PC-9 (cell line): ENCODE measurements at regions not wholly inside any gene's neighbourhood (a gene's known extent, or its start where the extent isn't known, plus 50 kb on each side); places are given as distances from the start of the nearest gene placed in this dataset.
"Not testable (repeated sequence)": the region's sequence is repeated elsewhere in the genome, so short reads cannot be mapped to it uniquely, and the experiment has no call there.

Experiments
- BruUV-seq: library from RNA; stranded (reverse); fragments of 400-500 nt; replicated peaks from 2 replicates; lab custom pipeline; 2021; lab: Mats Ljungman, UMichigan
- CTCF ChIA-PET: fragments of 300-600 bp; sonication (Branson Sonifier 250); formaldehyde crosslinking; loops from one replicate; lab custom pipeline; 2022; ENCODE audit warnings: antibody characterized with exemption; lab: Charles Lee
- POLR2A ChIA-PET: fragments of 300-600 bp; sonication (Branson Sonifier 250); formaldehyde crosslinking; loops from one replicate; lab custom pipeline; 2022; ENCODE audit warnings: antibody characterized with exemption; ENCODE audit not compliant: unreplicated experiment; lab: Charles Lee
- DNase-seq, 2 experiments: peaks; one replicate each; pipeline versions ENCODE4 v3.0.0 to v3.0.0-alpha.2; 2015 to 2022; ENCODE audit warnings: mixed read lengths in 1 of 2
- H2AFZ ChIP-seq: fragments of 200-600 bp; sonication (generic); 2 replicates; pipeline ENCODE4 v1.8.1; 2017; ENCODE audit warnings: antibody characterized with exemption
- H3F3A ChIP-seq: fragments of 200-600 bp; sonication (generic); 2 replicates; pipeline ENCODE4 v1.8.1; 2017; ENCODE audit warnings: antibody characterized with exemption, mild to moderate bottlenecking, low read depth; ENCODE audit not compliant: insufficient read depth
- H3K27ac ChIP-seq: fragments of 200-600 bp; sonication (generic); 2 replicates; pipeline ENCODE4 v1.6.1; 2016; ENCODE audit warnings: mixed run types
- H3K27me3 ChIP-seq: fragments of 200-600 bp; sonication (generic); 2 replicates; pipeline ENCODE4 v1.6.1; 2016; ENCODE audit warnings: low read depth, mixed run types; ENCODE audit not compliant: insufficient read depth
- H3K36me3 ChIP-seq: fragments of 200-600 bp; sonication (generic); 2 replicates; pipeline ENCODE4 v1.6.1; 2016; ENCODE audit warnings: low read depth, mixed run types
- H3K4me1 ChIP-seq: fragments of 200-600 bp; sonication (generic); replicated peaks from 2 replicates; pipeline ENCODE4 v1.6.1; 2016; ENCODE audit warnings: mixed run types; ENCODE audit not compliant: insufficient read depth
- H3K4me2 ChIP-seq: fragments of 200-600 bp; sonication (generic); 2 replicates; pipeline ENCODE4 v1.6.1; 2017; ENCODE audit warnings: mixed run types
- H3K4me3 ChIP-seq: fragments of 200-600 bp; sonication (generic); 2 replicates; pipeline ENCODE4 v1.6.1; 2016; ENCODE audit warnings: mixed run types
- H3K79me2 ChIP-seq: fragments of 200-600 bp; sonication (generic); 2 replicates; pipeline ENCODE4 v1.6.1; 2017; ENCODE audit warnings: low read depth, mixed run types
- H3K9me2 ChIP-seq: fragments of 200-600 bp; sonication (generic); 2 replicates; pipeline ENCODE4 v1.8.1; 2017; ENCODE audit warnings: mild to moderate bottlenecking; ENCODE audit not compliant: insufficient read depth
- H3K9me3 ChIP-seq: fragments of 200-600 bp; sonication (generic); 2 replicates; pipeline ENCODE4 v1.8.1; 2016; ENCODE audit warnings: low read depth; ENCODE audit not compliant: insufficient read depth
- H4K20me1 ChIP-seq: fragments of 200-600 bp; sonication (generic); 2 replicates; pipeline ENCODE4 v1.8.1; 2017; ENCODE audit not compliant: insufficient read depth
- EZH2 ChIP-seq: fragments of 200-600 bp; sonication (generic); IDR thresholded peaks from 2 replicates; pipeline ENCODE4 v1.8.0; 2017; ENCODE audit warnings: antibody characterized with exemption, low read depth
- intact Hi-C: fragments of 100-400 bp; cut with micrococcal nuclease; formaldehyde crosslinking; loops from one replicate; pipeline ENCODE4 v1.10.0; 2022; ENCODE audit not compliant: unreplicated experiment
- TF ChIP-seq, protein P1 (sequence below): fragments of 200-600 bp; sonication (generic); conservative IDR thresholded peaks from 2 replicates; pipeline ENCODE4 v1.6.1; 2017; ENCODE audit warnings: mixed run types, antibody characterized with exemption, mild to moderate bottlenecking, moderate library complexity

DNA sequence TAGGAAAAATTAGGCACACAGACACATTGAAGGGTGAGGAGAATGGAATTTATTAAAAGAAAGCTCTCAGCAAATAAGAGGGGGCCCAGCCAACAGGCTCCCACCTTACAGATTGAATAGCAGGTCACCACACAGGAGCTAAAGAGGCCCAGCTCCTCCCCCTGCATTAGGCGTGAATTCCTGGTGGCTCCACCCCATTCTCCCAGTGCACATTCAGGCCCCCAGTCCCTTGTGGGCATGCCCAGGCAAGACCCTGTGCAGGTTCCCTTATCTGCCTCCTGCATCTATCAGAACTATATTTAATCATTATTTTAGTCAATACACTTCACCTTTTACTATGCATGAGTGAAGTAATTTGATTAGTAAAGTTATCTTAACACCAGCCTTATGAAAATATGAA is 856.3 kb upstream of the NDST4 start:
- CTCF ChIA-PET: no interaction called here
- DNase-seq: no peak
- no peaks in the 10 kb centered on the region for H3K27me3 ChIP-seq
- no peaks in the 10 kb centered on the region for H3K9me3 ChIP-seq
- TF ChIP-seq EZH2: no peak
- TF ChIP-seq, protein P1, sequence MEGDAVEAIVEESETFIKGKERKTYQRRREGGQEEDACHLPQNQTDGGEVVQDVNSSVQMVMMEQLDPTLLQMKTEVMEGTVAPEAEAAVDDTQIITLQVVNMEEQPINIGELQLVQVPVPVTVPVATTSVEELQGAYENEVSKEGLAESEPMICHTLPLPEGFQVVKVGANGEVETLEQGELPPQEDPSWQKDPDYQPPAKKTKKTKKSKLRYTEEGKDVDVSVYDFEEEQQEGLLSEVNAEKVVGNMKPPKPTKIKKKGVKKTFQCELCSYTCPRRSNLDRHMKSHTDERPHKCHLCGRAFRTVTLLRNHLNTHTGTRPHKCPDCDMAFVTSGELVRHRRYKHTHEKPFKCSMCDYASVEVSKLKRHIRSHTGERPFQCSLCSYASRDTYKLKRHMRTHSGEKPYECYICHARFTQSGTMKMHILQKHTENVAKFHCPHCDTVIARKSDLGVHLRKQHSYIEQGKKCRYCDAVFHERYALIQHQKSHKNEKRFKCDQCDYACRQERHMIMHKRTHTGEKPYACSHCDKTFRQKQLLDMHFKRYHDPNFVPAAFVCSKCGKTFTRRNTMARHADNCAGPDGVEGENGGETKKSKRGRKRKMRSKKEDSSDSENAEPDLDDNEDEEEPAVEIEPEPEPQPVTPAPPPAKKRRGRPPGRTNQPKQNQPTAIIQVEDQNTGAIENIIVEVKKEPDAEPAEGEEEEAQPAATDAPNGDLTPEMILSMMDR: no peak
- H3K9me2 ChIP-seq: no peaks in the 10 kb centered on the region
- BruUV-seq: no TSS peak
- no peak overlapping the region for H3K4me3 ChIP-seq
- POLR2A ChIA-PET: no interaction called here
- no peak overlapping the region for H2AFZ ChIP-seq
- no peaks in the 10 kb centered on the region for H3K36me3 ChIP-seq
- no peak overlapping the region for H3K4me2 ChIP-seq
- H3K79me2 ChIP-seq: no peaks in the 10 kb centered on the region
- H3K27ac ChIP-seq: no peak overlapping the region
- no peaks in the 10 kb centered on the region for H4K20me1 ChIP-seq
- H3K4me1 ChIP-seq: no peaks in the 10 kb centered on the region
- intact Hi-C loops: no loop called here
- no peaks in the 10 kb centered on the region for H3F3A ChIP-seq

DNA sequence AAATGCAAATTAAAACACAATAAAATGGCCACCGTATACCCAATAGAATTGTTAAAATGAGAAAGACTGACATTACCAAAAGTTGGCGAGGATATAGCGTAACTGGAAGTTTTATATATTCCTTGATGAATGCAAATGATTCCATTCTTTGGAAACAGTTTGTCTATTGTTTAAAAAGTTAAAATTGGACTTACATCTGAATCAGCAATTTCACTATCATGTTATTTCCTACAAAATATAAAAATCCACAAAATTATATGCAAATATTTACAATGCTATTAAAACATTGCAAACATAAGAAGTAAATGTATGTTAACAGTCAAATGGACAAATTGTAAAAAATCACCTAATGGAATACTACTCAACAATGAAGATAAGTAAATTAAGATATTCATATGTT is 852.2 kb upstream of the NDST4 start:
- Histone ChIP-seq H2AFZ (no peak overlapping the region), H3F3A (no peaks in the 10 kb centered on the region), H3K27ac (no peak overlapping the region), H3K4me2 (no peak overlapping the region), H3K9me3 (no peaks in the 10 kb centered on the region), H3K79me2 (no peaks in the 10 kb centered on the region), H4K20me1 (no peaks in the 10 kb centered on the region), H3K27me3 (no peaks in the 10 kb centered on the region), H3K36me3 (no peaks in the 10 kb centered on the region), H3K9me2 (no peaks in the 10 kb centered on the region), H3K4me3 (no peak overlapping the region), H3K4me1 (no peaks in the 10 kb centered on the region)
- ChIA-PET POLR2A (no interaction called here), CTCF (no interaction called here)
- no peak for DNase-seq
- intact Hi-C loops: no loop called here
- TF ChIP-seq, protein P1: no peak
- no peak for TF ChIP-seq EZH2
- BruUV-seq: no TSS peak

DNA sequence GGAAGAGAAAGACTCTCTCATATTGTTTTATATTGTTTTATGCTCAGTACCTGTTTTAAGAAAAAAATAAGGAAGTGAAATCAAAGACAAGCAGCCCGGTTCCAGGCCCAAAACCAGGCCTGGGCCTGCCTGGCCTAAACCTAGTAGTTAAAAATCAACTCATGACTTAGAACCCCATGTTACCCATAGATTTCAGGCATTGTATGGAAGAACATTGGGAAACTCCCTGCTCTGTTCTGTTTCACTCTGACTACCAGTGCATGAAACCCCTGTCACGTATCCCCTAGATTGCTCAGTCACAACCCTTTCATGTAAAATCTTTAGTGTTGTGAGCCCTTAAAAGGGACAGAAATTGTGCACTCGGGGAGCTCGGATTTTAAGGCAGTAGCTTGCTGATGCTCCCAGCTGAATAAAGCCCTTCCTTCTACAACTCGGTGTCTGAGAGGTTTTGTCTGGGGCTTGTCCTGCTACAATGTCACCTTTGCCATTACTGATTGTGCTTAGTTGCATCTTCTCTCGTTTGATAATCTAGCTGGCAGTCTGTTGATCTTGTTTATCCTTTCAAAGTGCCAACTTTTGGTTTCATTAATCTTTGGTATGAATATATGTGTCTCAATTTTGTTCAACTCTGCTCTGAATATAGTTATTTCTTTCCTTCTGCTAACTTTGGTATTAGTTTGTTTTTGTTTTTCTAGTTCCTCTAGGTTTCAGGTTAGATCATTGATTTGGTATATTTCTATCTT is 842.8 kb upstream of the NDST4 start:
- H3F3A ChIP-seq, H2AFZ ChIP-seq, intact Hi-C loops, H3K36me3 ChIP-seq, H3K27ac ChIP-seq, BruUV-seq, POLR2A ChIA-PET, CTCF ChIA-PET, DNase-seq, H4K20me1 ChIP-seq, H3K4me2 ChIP-seq, H3K9me2 ChIP-seq, H3K4me3 ChIP-seq, H3K79me2 ChIP-seq, H3K9me3 ChIP-seq, H3K27me3 ChIP-seq, H3K4me1 ChIP-seq: not testable (repeated sequence)

DNA sequence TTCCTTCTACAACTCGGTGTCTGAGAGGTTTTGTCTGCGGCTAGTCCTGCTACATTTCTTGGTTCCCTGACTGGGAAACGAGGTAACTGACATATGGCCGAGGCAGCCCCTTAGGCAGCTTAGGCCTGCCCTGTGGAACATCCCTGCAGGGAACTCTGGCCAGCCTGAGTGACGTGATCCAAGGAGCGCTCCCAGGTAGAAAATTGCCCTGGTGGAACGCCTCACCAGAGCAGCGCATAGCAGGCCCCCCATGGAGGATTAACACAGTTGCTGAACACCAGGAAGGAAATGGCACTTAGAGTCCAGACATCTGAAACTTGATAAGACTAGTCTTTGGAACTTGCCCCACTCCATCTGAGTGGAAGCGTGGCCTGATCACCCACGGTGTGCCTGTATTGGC is 837.4 kb upstream of the NDST4 start:
- CTCF ChIA-PET: no interaction called here
- Histone ChIP-seq H3K9me2 (no peaks in the 10 kb centered on the region), H3K4me3 (no peak overlapping the region), H3K4me1 (no peaks in the 10 kb centered on the region), H3K79me2 (no peaks in the 10 kb centered on the region), H3K27me3 (no peaks in the 10 kb centered on the region), H3K9me3 (no peaks in the 10 kb centered on the region), H3K27ac (no peak overlapping the region), H3F3A (no peaks in the 10 kb centered on the region), H3K36me3 (no peaks in the 10 kb centered on the region), H2AFZ (no peak overlapping the region), H3K4me2 (no peak overlapping the region), H4K20me1 (no peaks in the 10 kb centered on the region)
- POLR2A ChIA-PET: no interaction called here
- no TSS peak for BruUV-seq
- DNase-seq: no peak
- no peak for TF ChIP-seq EZH2
- TF ChIP-seq, protein P1: no peak
- intact Hi-C loops: no loop called here

DNA sequence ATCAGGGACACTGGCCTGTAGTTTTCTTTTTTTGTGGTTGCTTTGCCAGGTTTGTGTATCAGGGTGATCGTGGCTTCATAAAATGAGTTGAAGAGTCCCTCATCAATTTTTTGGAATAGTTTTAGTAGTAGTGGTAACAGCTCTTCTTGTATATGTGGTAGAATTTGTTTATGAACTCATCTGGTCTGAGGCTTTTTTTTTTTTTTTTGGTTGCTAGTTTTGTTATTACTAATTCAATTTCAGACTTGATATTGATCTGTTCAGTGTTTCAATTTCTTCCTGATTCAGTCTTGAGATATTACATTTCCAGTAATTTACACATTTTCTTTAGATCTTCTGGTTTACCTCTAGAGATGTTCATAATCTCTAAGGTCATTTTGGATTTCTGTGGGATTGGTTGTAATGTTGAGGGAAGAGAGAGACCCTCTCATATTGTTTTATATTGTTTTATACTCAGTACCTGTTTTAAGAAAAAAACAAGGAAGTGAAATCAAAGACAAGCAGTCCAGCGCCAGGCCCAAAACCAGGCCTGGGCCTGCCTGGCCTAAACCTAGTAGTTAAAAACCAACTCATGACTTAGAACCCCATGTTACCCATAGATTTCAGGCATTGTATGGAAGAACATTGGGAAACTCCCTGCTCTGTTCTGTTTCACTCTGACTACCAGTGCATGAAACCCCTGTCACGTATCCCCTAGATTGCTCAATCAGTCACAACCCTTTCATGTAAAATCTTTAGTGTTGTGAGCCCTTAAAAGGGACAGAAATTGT is 836.7 kb upstream of the NDST4 start:
- POLR2A ChIA-PET, intact Hi-C loops, H4K20me1 ChIP-seq, DNase-seq, H3K9me2 ChIP-seq, BruUV-seq, H3K27ac ChIP-seq, H3K27me3 ChIP-seq, H3K36me3 ChIP-seq, CTCF ChIA-PET, H3K9me3 ChIP-seq, H3K79me2 ChIP-seq, H2AFZ ChIP-seq, H3F3A ChIP-seq, H3K4me3 ChIP-seq, H3K4me2 ChIP-seq, H3K4me1 ChIP-seq: not testable (repeated sequence)
